Adrenal gland (tissue), 5 donors: ENCODE measurements at regions not wholly inside any gene's neighbourhood (a gene's known extent, or its start where the extent isn't known, plus 50 kb on each side); places are given as distances from the start of the nearest gene placed in this dataset.

Experiments
- POLR2A ChIP-seq, 2 donors: fragments of 450-650 bp; IDR thresholded peaks; one replicate each; pipeline ENCODE4 v1.6.1; 2017; ENCODE audit warnings: antibody characterized with exemption in 2 of 2, mild to moderate bottlenecking in 2 of 2, moderate library complexity in 1 of 2
- TF ChIP-seq, protein P1 (sequence below), 6 experiments: fragments of 450-650 bp in 4 of 6; fragments of 200-600 bp in 2 of 6; sonication (generic) in 1 of 6; IDR thresholded peaks; 1 replicate in 5 of 6; 2 replicates in 1 of 6; pipeline versions ENCODE4 v1.5.1 to v1.8.0; 2016 to 2021; ENCODE audit warnings: antibody characterized with exemption in 6 of 6, mild to moderate bottlenecking in 2 of 6, moderate library complexity in 1 of 6
- donor health status: DM: no; HTN: no; CAD: no.

- TF ChIP-seq, protein P1, sequence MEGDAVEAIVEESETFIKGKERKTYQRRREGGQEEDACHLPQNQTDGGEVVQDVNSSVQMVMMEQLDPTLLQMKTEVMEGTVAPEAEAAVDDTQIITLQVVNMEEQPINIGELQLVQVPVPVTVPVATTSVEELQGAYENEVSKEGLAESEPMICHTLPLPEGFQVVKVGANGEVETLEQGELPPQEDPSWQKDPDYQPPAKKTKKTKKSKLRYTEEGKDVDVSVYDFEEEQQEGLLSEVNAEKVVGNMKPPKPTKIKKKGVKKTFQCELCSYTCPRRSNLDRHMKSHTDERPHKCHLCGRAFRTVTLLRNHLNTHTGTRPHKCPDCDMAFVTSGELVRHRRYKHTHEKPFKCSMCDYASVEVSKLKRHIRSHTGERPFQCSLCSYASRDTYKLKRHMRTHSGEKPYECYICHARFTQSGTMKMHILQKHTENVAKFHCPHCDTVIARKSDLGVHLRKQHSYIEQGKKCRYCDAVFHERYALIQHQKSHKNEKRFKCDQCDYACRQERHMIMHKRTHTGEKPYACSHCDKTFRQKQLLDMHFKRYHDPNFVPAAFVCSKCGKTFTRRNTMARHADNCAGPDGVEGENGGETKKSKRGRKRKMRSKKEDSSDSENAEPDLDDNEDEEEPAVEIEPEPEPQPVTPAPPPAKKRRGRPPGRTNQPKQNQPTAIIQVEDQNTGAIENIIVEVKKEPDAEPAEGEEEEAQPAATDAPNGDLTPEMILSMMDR (IDR thresholded peaks at IDR 0.05) = no peak
- no peak for TF ChIP-seq POLR2A (IDR thresholded peaks at IDR 0.05)
Measured at GRCh38 chr15:79140846-79141570, 50.4 kb upstream of the RASGRF1 start.
